B cell (primary cell): ENCODE measurements at regions not wholly inside any gene's neighbourhood (a gene's known extent, or its start where the extent isn't known, plus 50 kb on each side); places are given as distances from the start of the nearest gene placed in this dataset.

Source experiments
- ATAC-seq: fragments of 200-7000 bp; cut with Tn5 transposase; one replicate; pipeline ENCODE4 v1.10.0; 2021; ENCODE audit warnings: low read depth, mild to moderate bottlenecking, moderate number of reproducible peaks, moderate library complexity
- CTCF ChIA-PET: fragments of 350-600 bp; sonication (Branson Sonifier 250); formaldehyde crosslinking; loops from one replicate; lab custom pipeline; 2021; ENCODE audit warnings: antibody characterized with exemption, inconsistent platforms; lab: Charles Lee
- POLR2A ChIA-PET: fragments of 350-600 bp; sonication (Branson Sonifier 250); formaldehyde crosslinking; loops from one replicate; lab custom pipeline; 2021; ENCODE audit warnings: antibody characterized with exemption; lab: Charles Lee
- DNase-seq: peaks from one replicate; pipeline ENCODE4 v3.0.0; 2013
- H2AFZ ChIP-seq: 2 replicates; pipeline ENCODE4 v1.6.1; 2012; ENCODE audit warnings: mild to moderate bottlenecking, low read depth, low read length; ENCODE audit not compliant: insufficient read depth, poor library complexity, severe bottlenecking
- H3K27ac ChIP-seq, 2 donors: 1 replicate in 1 of 2; 2 replicates in 1 of 2; pipeline ENCODE4 v1.5.1; 2012 to 2013; ENCODE audit warnings: low read length in 2 of 2, mild to moderate bottlenecking in 2 of 2, moderate library complexity in 1 of 2
- H3K27me3 ChIP-seq, 4 experiments: fragments of 200-600 bp in 1 of 4; sonication (generic) in 1 of 4; replicated peaks in 1 of 4; 1 replicate in 2 of 4; 2 replicates in 2 of 4; pipeline versions ENCODE4 v1.6.1 to v1.7.0; 2013 to 2016; ENCODE audit warnings: low read length in 3 of 4, mild to moderate bottlenecking in 2 of 4, mixed read lengths in 1 of 4, moderate library complexity in 1 of 4; ENCODE audit not compliant: insufficient read depth in 4 of 4, control insufficient read depth in 3 of 4; ENCODE audit errors: control extremely low read depth in 1 of 4
- H3K36me3 ChIP-seq, 2 experiments: replicated peaks in 1 of 2; 1 replicate in 1 of 2; 2 replicates in 1 of 2; pipeline versions ENCODE4 v1.6.1 to v1.7.1; 2013; ENCODE audit warnings: low read length in 1 of 2; ENCODE audit not compliant: insufficient read depth in 2 of 2, control insufficient read depth in 1 of 2; ENCODE audit errors: control extremely low read depth in 1 of 2, extremely low read depth in 1 of 2
- H3K4me1 ChIP-seq, 2 donors: fragments of 200-600 bp in 1 of 2; sonication (generic) in 1 of 2; 1 replicate in 1 of 2; 2 replicates in 1 of 2; pipeline versions ENCODE4 v1.5.1 to v1.6.1; 2013 to 2017; ENCODE audit warnings: low read length in 2 of 2; ENCODE audit not compliant: control insufficient read depth in 2 of 2, insufficient read depth in 2 of 2
- H3K4me2 ChIP-seq: replicated peaks from 2 replicates; pipeline ENCODE3; 2012; ENCODE audit warnings: mild to moderate bottlenecking, low read depth, low read length; ENCODE audit not compliant: poor library complexity, severe bottlenecking
- H3K4me3 ChIP-seq, 5 experiments: fragments of 200-600 bp in 1 of 5; sonication (generic) in 1 of 5; 1 replicate in 3 of 5; 2 replicates in 2 of 5; pipeline versions ENCODE4 v1.5.1 to v1.7.0; 2011 to 2016; ENCODE audit warnings: low read length in 4 of 5, mild to moderate bottlenecking in 4 of 5, low read depth in 2 of 5, control low read depth in 1 of 5, moderate library complexity in 1 of 5; ENCODE audit not compliant: insufficient read depth in 1 of 5; ENCODE audit errors: control extremely low read depth in 1 of 5, extremely low read depth in 1 of 5
- H3K79me2 ChIP-seq: fragments of 200-600 bp; sonication (generic); one replicate; pipeline ENCODE4 v1.6.0; 2016; ENCODE audit warnings: low read length; ENCODE audit not compliant: control insufficient read depth, insufficient read depth
- H3K9ac ChIP-seq: fragments of 200-600 bp; sonication (generic); 2 replicates; pipeline ENCODE4 v1.6.1; 2017; ENCODE audit warnings: mild to moderate bottlenecking, low read length, moderate library complexity
- H3K9me3 ChIP-seq, 3 donors: one replicate each; pipeline versions ENCODE4 v1.6.1 to v1.7.1; 2013; ENCODE audit warnings: low read length in 2 of 3; ENCODE audit not compliant: control insufficient read depth in 2 of 3, insufficient read depth in 1 of 3; ENCODE audit errors: control extremely low read depth in 1 of 3
- H4K20me1 ChIP-seq: 2 replicates; pipeline ENCODE4 v1.6.0; 2012; ENCODE audit warnings: mild to moderate bottlenecking, low read length; ENCODE audit not compliant: insufficient read depth, control insufficient read depth, poor library complexity, severe bottlenecking
- H3K27ac Mint-ChIP-seq: one replicate; pipeline ENCODE4 v1.8.0; 2021; ENCODE audit warnings: mixed read lengths
- H3K27me3 Mint-ChIP-seq: one replicate; pipeline ENCODE4 v1.8.0; 2021; ENCODE audit warnings: mixed read lengths
- H3K4me1 Mint-ChIP-seq: one replicate; pipeline ENCODE4 v1.8.0; 2021; ENCODE audit warnings: mixed read lengths
- H3K4me3 Mint-ChIP-seq: one replicate; pipeline ENCODE4 v1.8.0; 2021; ENCODE audit warnings: mixed read lengths
- H3K9me3 Mint-ChIP-seq: one replicate; pipeline ENCODE4 v1.8.0; 2022; ENCODE audit warnings: mixed read lengths; ENCODE audit not compliant: insufficient read depth
- EZH2 ChIP-seq: IDR thresholded peaks from 2 replicates; pipeline ENCODE4 v1.6.1; 2012; ENCODE audit warnings: borderline replicate concordance, low read depth, mild to moderate bottlenecking, moderate library complexity, low read length; ENCODE audit not compliant: insufficient read depth, poor library complexity, severe bottlenecking
- WGBS: methylation state at CpG from one replicate; pipeline ENCODE4 v1.1.5; 2013; ENCODE audit warnings: missing lambda C conversion rate; ENCODE audit not compliant: insufficient coverage; 5-methylcytosine and 5-hydroxymethylcytosine counted together
- intact Hi-C: fragments of 100-400 bp; cut with micrococcal nuclease; formaldehyde crosslinking; loops from one replicate; pipeline ENCODE4 v1.10.0; 2022
- TF ChIP-seq, protein P1 (sequence below): fragments of 200-600 bp; IDR thresholded peaks from one replicate; pipeline ENCODE4 v1.8.0; 2022; ENCODE audit warnings: antibody characterized with exemption, mild to moderate bottlenecking

DNA sequence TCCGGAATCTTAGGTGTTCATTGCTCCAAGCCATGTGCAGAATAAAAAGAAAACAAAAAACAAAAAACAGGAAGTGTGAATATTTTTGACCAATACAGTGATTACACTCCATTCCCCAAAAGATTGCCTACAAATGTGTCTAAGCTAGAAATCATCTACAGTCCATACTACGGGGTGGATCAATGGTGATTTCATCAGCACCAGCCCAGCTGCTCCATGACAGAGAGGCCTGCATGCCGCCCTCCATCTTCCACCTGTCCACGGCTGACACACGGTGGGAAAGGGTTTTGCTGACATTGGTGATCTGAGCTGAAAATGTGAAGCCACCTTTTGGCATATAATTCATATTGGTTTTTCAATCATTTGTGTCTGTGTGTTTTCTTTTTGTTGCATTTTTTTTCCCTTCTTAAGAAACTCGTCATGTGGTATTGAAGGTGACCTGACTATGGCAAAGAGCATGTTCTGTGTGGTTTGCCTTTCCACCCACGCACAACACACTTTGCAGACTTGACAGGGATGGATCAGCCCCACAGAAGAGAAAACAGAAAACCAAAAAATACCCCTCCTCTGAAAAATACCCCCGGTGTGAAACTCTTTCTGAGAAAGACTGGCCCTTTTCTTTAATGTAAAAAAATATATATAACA is 533.1 kb downstream of the RNF144A start:
- DNase-seq: no peak
- Mint-ChIP-seq H3K4me1 (no peaks in the 10 kb centered on the region), H3K4me3 (no peak overlapping the region), H3K27me3 (peaks cover 4% of the 10 kb centered on the region), H3K27ac (no peak overlapping the region), H3K9me3 (no peaks in the 10 kb centered on the region)
- intact Hi-C loops: no loop called here
- Histone ChIP-seq H3K4me3 (no peak overlapping the region), H3K27ac (no peak overlapping the region), H3K27me3 (no peaks in the 10 kb centered on the region), H3K9me3 (no peaks in the 10 kb centered on the region), H4K20me1 (no peaks in the 10 kb centered on the region), H3K36me3 (no peaks in the 10 kb centered on the region), H3K4me2 (no peak overlapping the region), H3K4me1 (no peaks in the 10 kb centered on the region), H3K79me2 (no peaks in the 10 kb centered on the region), H2AFZ (no peak overlapping the region), H3K9ac (no peak overlapping the region)
- TF ChIP-seq, protein P1, sequence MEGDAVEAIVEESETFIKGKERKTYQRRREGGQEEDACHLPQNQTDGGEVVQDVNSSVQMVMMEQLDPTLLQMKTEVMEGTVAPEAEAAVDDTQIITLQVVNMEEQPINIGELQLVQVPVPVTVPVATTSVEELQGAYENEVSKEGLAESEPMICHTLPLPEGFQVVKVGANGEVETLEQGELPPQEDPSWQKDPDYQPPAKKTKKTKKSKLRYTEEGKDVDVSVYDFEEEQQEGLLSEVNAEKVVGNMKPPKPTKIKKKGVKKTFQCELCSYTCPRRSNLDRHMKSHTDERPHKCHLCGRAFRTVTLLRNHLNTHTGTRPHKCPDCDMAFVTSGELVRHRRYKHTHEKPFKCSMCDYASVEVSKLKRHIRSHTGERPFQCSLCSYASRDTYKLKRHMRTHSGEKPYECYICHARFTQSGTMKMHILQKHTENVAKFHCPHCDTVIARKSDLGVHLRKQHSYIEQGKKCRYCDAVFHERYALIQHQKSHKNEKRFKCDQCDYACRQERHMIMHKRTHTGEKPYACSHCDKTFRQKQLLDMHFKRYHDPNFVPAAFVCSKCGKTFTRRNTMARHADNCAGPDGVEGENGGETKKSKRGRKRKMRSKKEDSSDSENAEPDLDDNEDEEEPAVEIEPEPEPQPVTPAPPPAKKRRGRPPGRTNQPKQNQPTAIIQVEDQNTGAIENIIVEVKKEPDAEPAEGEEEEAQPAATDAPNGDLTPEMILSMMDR: no peak
- no peak for TF ChIP-seq EZH2
- 90% methylated on average over 3 of the region's 8 CpGs for WGBS
- ATAC-seq: no peak
- ChIA-PET CTCF (interaction anchor here (0.8 kb wide), 1 partner anchor 23 kb away, joined by 3 read pairs; no protein-coding TSS in a partner anchor), POLR2A (no interaction called here)

DNA sequence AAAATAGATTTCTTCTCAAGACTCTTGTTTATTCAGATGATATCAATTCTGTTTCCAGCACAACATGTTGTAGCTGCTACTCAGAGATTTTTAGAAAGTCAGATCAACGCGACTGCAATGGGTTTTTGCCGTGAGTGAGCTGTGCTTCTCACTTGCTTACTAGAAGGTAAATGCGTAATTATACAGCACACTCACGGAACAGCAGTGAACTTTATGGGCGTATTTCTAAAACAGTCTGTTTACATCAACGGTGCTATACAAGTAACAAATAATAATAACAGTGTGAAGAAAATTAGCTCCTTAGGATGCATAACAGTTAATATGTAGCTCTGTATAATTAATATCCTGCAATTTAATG is 533.6 kb downstream of the RNF144A start:
- intact Hi-C loops: no loop called here

More for the DNA sequence above, 533.6 kb downstream of the RNF144A start:
- no peaks in the 10 kb centered on the region for H3K79me2 ChIP-seq
- H3K4me3 Mint-ChIP-seq: no peak overlapping the region
- TF ChIP-seq, protein P1: no peak
- no peak for TF ChIP-seq EZH2
- WGBS: 100% methylated on average over 3 of the region's 7 CpGs
- CTCF ChIA-PET: interaction anchor here (0.8 kb wide), 1 partner anchor 24 kb away, joined by 3 read pairs; no protein-coding TSS in a partner anchor
- no peak overlapping the region for H3K9ac ChIP-seq
- H3K27me3 Mint-ChIP-seq: peaks cover under 1% of the 10 kb centered on the region
- no peaks in the 10 kb centered on the region for H3K9me3 Mint-ChIP-seq
- H3K9me3 ChIP-seq: no peaks in the 10 kb centered on the region
- H3K27ac ChIP-seq: no peak overlapping the region
- DNase-seq (no peak), ATAC-seq (no peak)
- POLR2A ChIA-PET: no interaction called here
- no peaks in the 10 kb centered on the region for H3K4me1 Mint-ChIP-seq
- H3K4me2 ChIP-seq: no peak overlapping the region
- H2AFZ ChIP-seq: no peak overlapping the region
- H3K27ac Mint-ChIP-seq: no peak overlapping the region
- H3K27me3 ChIP-seq: no peaks in the 10 kb centered on the region
- no peaks in the 10 kb centered on the region for H4K20me1 ChIP-seq
- no peaks in the 10 kb centered on the region for H3K4me1 ChIP-seq
- H3K36me3 ChIP-seq: no peaks in the 10 kb centered on the region
- no peak overlapping the region for H3K4me3 ChIP-seq
